HG02623 (cell line): ENCODE measurements at regions not wholly inside any gene's neighbourhood (a gene's known extent, or its start where the extent isn't known, plus 50 kb on each side); places are given as distances from the start of the nearest gene placed in this dataset.
"Not testable (repeated sequence)": the region's sequence is repeated elsewhere in the genome, so short reads cannot be mapped to it uniquely, and the experiment has no call there.

ENCODE experiments used
- ATAC-seq: cut with Tn5 transposase; IDR thresholded peaks from one replicate; pipeline ENCODE4 v1.9.1; 2021; ENCODE audit warnings: moderate library complexity; ENCODE audit not compliant: unreplicated experiment

DNA sequence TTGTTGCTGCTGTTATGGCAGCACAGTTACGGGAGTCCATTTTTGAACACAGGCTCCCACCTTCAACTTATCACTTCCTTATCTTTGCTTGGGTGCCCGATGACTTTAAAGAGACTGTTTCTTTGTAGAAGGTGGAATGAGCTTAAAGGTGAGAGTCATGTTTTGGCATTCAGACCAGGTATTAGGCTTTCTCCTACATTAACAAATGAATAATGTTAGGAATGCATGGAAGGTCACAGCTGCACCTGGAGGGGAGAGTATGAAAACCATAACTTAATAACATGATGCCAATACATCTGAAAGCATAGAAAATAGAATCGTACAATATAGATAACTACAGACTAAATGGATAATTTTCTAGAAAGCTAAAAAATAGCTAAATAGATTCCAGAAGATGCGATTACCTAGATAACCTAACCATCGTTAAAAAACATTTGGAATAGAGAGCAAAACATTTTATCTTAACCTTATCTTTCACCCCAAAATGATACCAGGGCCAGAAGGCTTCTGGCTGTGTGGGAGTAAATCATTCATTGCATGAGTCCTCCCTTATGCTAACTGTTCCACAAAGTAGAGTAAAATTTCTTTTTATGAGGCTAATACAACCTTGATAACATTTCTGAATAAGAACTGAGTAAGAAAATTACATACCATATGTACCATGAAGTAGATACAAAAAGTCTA, 126.2 kb upstream of the ADCY2 start:
- no peak for ATAC-seq

DNA sequence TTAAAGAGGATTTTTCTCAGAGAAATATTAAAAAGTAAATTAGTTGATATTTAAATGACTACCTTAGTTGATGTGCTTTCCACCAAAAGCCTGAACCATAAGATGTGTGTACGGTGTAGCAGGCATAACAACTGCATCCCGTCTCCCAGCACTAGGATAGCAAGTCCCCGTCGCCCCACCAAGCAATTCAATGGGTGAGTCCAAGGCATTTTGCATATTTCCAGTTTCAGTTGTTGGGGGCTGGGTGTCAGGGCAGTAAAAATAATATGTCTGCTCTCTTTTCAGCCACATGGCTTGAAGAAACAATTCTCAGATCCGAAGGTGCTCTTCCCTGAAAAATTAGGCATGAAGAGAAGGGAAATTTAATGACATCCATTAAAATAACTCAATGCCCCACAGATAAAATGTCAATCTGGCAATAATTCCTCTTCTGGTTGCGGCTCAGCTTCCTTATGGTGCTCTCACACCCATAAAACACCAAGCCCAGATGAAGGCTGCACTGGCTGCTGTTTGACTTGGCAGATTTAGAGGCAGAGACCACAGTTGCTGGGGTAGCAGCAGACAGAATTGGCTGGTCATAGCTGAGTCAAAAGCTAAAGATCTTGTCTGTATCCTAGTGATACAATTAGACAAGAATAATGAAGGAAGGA, 124.4 kb upstream of the ADCY2 start:
- ATAC-seq = no peak

GRCh38 chr5:7272408-7272965, 123.5 kb upstream of the ADCY2 start:
- no peak for ATAC-seq

DNA sequence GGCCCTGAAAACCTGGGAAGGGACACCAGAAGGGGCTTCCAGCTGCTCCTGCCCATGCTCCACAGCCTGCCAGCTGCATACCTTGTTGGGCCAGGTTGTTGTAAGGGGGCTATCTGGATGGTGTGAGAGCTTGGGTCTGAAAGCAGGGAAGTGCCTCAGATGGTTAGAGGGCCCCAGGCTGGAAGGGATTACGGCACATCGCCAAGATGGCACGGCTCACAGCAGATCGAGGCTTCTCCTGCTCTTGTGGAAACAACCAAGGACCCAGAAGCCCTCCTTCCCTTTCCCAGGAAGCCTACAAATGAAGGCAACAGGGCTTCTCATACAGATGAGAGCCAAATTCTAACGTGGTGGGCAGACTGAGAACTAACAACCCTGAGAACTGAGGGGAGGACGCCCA, 121.7 kb upstream of the ADCY2 start:
- ATAC-seq = no peak

DNA sequence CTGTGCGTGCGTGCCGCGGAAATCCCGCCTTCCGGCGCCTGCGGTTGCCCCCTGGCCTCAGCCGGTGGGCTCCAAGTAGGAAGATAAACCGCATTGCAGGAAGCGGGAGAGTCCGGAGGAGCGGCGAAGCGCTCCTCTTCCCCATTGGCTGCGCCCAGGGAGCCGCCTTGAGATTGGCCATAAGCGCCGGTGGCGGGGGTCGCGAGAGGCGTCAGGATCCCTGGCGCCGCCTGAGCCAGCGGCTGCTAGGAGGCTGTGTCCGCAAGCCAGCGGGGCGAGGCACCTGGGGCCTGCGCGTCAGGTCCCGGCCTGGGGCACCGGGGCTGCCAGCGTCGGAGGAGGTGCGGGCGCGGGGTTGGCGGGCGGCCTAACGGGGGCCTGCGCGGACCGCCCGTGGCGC, 106.3 kb upstream of the ADCY2 start:
- not testable (repeated sequence) for ATAC-seq

DNA sequence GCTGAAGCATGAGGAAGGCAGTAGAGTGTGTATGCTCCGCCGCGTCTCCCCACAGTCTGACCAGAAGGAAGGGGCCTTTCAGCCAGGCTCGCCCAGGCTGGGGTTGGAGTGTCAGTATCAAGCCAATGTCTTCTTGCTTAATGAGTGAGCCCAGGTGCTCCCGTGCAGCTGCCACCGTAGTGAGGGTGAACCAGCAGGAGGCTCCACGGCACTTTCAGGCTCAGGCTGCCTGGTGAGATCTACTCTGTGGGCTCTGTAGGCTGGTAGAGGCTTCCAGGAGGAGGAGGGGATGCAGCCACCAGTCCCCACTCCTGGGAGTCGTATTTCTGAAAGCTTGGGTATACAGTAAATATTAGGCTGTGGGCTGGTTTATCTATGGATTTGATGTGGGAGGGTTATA, 98.1 kb upstream of the ADCY2 start:
- ATAC-seq = not testable (repeated sequence)

DNA sequence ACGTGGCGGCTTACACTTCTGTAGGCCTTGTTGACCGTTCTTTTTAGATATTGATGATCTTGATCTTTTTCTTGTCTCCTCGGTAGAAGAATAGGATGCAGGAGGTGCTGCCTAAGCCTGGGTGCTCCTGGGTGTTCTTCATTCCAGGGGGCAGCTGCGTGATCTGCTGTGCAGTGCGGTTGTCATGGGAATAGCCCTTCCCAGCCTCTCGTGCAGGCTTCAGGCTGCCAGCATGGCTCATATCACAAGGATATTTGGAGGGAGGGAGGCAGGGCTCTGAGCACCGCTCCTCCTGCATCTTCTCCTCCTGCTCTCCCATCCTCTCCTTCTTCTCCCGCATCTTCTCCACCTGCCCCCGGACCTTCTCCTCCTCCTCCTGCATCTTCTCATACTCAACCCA, 96.2 kb upstream of the ADCY2 start:
- not testable (repeated sequence) for ATAC-seq

DNA sequence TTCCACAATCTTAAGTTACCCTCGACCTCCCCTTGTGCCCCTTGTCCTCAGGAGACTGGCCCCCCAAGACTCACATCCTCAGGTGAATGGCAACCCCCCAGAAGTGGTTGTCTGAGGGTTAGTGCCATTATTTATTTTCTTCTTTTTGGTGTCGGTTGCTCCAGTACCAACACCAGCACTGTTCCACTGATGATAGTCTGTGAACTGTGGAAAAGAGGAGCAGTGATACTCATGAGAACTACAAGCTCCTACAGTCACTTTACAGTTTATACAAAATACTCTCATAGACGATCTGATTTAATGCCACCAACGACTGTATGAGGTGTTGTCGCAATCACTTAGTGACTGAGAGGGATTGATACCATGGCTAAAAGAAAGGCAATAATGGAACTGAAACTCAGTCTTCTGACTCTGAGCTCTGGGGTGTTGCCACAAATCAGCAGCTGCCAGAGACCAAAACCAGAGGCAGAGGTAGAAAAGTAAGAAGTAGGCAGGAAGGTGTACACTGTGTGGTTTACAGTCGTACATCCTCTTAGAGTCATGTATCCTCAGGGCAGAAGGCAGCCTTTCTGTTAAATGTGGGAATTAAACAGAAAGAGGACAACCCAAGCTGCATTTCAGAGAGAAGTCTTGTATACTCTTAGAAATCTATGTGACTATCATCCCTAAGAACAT, 90.8 kb upstream of the ADCY2 start:
- not testable (repeated sequence) for ATAC-seq

DNA sequence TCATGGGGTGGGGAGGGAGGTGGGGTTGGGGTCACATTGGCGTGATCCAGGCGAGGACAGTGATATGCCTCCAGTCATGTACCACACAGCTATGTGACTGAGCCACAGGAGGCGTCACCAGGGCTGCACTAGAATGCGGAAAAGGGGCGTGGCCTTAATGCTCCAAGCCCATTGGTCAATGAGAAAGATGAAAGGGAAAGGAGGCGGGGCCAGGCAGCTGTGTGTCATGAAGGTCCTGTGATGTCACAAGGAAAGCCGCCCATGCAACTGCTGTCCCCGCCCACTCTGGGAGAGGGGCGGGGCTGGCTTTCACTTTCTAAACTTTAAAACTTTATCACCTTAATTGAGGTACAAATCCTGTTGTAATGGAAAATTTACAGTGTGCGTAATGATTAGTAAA, 89.4 kb upstream of the ADCY2 start:
- not testable (repeated sequence) for ATAC-seq

DNA sequence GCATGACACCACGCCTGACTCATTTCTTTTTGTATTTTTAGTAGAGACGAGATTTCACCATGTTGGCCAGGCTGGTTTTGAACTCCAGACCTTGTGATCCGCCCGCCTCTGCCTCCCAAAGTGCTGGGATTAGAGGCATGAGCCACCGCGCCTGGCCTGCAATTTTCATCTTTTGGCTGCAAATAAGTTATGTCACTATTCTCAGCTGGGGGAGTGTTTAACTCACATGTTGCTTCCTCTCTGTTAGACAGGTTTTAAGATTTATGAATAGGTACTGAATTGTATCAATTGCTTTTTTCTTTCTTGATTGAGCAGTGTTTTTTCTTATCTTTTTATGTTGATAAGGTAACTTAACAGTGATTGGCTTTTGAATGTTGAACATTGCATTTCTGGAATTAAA, 88.2 kb upstream of the ADCY2 start:
- ATAC-seq = not testable (repeated sequence)

- not testable (repeated sequence) for ATAC-seq
Observed at GRCh38 chr5:7309715-7310114, 86.2 kb upstream of the ADCY2 start.

GRCh38 chr5:7310656-7311055, 85.3 kb upstream of the ADCY2 start:
- ATAC-seq = not testable (repeated sequence)

- no peak for ATAC-seq
Observed at GRCh38 chr5:7315118-7315517, 80.8 kb upstream of the ADCY2 start.

DNA sequence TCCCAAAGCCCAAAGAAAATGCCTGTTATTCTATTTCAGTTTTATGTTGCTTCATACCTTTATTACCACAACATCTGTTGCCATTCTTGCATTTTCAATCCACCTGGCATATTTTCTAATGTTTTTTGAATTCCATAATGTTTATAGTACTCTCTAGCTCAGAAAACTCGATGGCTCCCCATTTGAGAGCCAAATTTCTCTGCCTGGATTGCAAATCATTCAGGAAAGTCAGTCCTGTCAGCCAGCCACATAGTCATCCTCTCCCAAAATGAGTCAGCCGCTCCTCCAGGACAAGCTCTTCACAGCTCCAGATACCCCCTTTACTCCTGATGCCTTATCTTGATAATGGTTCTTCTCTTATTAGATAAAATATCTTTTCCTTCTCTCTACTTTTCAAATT, 78.2 kb upstream of the ADCY2 start:
- ATAC-seq = no peak

- ATAC-seq = no peak
Observed at GRCh38 chr5:7320701-7321301, 75.1 kb upstream of the ADCY2 start.

DNA sequence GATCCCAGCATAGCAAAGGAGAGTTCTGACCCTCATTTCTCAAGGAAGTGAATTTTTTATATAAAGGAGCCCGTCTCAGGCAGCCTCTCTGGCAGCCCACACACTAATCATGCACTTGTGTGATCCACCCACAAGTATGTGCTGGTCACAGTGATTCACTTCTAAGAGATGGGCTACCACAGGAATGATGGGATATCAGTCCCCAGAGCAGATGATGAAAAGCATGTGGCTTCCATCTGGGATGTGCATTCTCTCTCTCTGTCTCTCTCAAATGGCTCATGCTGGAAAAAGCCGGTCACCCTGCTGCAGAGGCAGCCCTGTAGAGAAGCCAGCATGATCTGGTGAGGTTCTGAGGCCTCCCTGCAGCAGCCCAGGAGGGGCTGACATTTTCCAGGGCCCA, 74.2 kb upstream of the ADCY2 start:
- no peak for ATAC-seq

- ATAC-seq = no peak
Observed at GRCh38 chr5:7324919-7325318, 71.0 kb upstream of the ADCY2 start.

GRCh38 chr5:7325975-7326913, 69.7 kb upstream of the ADCY2 start:
- ATAC-seq = no peak

GRCh38 chr5:7329141-7329540, 66.8 kb upstream of the ADCY2 start:
- ATAC-seq = no peak

DNA sequence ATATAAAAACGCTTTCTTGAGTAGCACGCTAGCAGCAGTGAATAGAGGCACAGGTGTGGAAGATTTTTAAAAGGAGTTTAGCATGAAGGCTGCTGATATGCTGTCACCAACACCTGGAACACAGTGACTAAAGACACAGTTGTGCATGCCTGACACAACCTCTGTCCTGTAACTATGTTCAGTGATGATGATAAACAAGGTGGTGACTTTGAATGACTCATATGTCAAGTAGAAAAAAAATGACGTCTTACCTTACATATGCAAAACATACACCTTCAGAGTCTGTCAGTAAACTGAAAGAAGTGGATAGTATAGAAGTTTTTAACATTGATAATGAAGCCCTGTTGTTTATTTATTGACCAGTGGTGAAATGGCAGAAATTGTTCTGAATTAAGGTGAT, 66.2 kb upstream of the ADCY2 start:
- no peak for ATAC-seq
